ENCODE measurements at regions not wholly inside any gene's neighbourhood (a gene's known extent, or its start where the extent isn't known, plus 50 kb on each side); places are given as distances from the start of the nearest gene placed in this dataset.

DNA sequence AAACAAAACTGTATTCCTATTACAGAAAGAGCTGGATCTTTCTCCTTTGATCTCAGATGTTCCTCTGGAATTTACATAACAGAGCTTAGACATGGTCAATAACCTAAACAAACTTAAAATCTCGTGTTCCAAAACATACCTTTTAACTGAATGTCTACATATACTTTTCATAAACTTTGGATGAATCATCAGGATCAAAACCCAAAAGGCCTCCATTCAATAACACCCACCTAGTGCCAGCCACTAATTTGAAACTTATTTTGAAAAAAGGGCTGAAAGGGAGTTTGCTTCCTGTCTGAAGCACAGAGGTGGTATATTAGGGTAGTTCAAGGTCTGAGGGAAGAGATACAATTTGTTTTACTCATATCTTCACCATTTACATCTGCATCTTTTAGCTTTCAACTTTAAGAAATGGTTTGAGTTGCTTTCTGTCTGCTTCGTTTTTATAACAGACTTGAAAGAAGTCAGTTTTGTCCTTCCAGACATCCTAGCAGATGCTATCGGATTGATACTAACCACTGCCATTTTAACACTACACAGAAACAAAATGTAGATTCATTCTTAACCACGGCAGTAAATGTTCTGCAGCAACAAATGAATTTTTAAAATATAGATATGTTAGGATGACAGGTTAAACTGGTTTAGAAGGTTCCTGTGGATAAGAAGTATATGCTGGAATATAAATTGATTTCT, 242.8 kb upstream of the DKK2 start:
- no peaks in the 10 kb centered on the region for H3K27me3 ChIP-seq
- H3K4me1 ChIP-seq: no peaks in the 10 kb centered on the region
- no peak for DNase-seq (ENCODE audit: low spot score)
- no peak overlapping the region for H3K27ac ChIP-seq
- TF ChIP-seq, protein P1, sequence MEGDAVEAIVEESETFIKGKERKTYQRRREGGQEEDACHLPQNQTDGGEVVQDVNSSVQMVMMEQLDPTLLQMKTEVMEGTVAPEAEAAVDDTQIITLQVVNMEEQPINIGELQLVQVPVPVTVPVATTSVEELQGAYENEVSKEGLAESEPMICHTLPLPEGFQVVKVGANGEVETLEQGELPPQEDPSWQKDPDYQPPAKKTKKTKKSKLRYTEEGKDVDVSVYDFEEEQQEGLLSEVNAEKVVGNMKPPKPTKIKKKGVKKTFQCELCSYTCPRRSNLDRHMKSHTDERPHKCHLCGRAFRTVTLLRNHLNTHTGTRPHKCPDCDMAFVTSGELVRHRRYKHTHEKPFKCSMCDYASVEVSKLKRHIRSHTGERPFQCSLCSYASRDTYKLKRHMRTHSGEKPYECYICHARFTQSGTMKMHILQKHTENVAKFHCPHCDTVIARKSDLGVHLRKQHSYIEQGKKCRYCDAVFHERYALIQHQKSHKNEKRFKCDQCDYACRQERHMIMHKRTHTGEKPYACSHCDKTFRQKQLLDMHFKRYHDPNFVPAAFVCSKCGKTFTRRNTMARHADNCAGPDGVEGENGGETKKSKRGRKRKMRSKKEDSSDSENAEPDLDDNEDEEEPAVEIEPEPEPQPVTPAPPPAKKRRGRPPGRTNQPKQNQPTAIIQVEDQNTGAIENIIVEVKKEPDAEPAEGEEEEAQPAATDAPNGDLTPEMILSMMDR (IDR thresholded peaks at IDR 0.05): no peak
- H3K36me3 ChIP-seq: no peaks in the 10 kb centered on the region
- H3K9me3 ChIP-seq: no peaks in the 10 kb centered on the region
- no peak overlapping the region for H3K4me3 ChIP-seq

DNA sequence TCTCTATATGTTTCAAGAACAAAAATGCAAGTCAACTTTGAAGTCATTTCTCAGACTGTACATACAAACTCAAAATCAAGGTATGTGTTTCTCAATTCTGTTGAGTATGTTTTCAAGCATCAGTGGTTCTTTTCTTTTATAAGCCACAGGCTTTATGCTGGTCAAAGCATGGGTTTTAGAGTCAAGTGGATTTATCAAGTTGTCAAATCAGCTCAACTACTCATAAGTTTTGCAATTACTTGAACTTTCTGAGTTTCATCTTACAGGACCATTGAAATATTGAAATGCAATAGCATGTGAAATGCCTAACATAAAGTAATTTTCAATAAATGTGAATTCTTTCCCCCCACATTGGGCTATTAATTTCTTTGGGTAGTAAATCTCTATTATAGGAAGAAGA, 239.9 kb upstream of the DKK2 start:
- Histone ChIP-seq H3K27me3 (no peaks in the 10 kb centered on the region), H3K4me1 (no peaks in the 10 kb centered on the region), H3K9me3 (no peaks in the 10 kb centered on the region), H3K36me3 (no peaks in the 10 kb centered on the region), H3K27ac (no peak overlapping the region), H3K4me3 (no peak overlapping the region)
- DNase-seq (ENCODE audit: low spot score): no peak
- TF ChIP-seq, protein P1 (IDR thresholded peaks at IDR 0.05): no peak

DNA sequence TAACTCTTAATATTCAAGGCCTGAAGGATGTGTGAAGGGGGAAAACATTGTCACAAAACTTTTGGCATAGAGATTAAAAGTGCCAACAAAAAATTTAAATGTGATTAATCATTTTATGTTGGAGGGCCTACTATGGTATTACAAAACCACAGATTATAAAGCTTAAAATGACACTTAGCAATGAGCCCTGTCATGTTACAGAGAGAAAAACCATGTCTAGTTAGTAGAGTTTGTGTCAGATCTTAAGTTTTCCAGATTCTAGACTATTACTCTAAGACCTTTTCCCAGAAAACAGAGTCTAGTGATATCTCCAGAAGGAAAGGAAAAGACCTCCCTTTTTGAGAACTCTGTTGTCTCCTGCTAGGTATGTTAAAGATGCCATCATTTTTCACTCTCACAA, 239.1 kb upstream of the DKK2 start:
- Histone ChIP-seq H3K9me3 (no peaks in the 10 kb centered on the region), H3K4me3 (no peak overlapping the region), H3K36me3 (no peaks in the 10 kb centered on the region), H3K27ac (no peak overlapping the region), H3K27me3 (no peaks in the 10 kb centered on the region), H3K4me1 (no peaks in the 10 kb centered on the region)
- TF ChIP-seq, protein P1 (IDR thresholded peaks at IDR 0.05): no peak
- DNase-seq (ENCODE audit: low spot score): no peak

DNA sequence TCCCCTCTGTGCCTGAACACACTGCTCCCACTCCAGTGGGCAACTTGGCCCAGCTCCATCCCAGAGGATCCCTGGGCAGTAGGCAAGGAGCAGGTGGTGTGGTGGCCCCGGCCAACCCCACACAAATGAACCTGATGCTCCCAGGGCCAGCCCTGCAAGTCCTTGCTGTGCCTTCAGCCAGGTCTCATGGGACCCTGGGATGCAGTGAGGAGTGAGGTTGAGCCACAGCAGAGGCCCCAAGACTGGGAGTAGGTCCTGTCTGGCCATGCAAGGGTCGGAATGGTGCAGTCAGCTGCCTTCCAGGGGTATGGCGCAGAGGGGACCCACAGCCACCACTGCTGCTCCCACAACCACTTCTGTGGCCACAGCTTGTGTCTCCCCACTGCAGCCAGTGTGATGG, 234.5 kb upstream of the DKK2 start:
- TF ChIP-seq, protein P1 (IDR thresholded peaks at IDR 0.05): no peak
- no peak overlapping the region for H3K27ac ChIP-seq
- no peaks in the 10 kb centered on the region for H3K27me3 ChIP-seq
- H3K4me1 ChIP-seq: no peaks in the 10 kb centered on the region
- DNase-seq (ENCODE audit: low spot score): no peak
- H3K36me3 ChIP-seq: no peaks in the 10 kb centered on the region
- H3K4me3 ChIP-seq: no peak overlapping the region
- no peaks in the 10 kb centered on the region for H3K9me3 ChIP-seq

DNA sequence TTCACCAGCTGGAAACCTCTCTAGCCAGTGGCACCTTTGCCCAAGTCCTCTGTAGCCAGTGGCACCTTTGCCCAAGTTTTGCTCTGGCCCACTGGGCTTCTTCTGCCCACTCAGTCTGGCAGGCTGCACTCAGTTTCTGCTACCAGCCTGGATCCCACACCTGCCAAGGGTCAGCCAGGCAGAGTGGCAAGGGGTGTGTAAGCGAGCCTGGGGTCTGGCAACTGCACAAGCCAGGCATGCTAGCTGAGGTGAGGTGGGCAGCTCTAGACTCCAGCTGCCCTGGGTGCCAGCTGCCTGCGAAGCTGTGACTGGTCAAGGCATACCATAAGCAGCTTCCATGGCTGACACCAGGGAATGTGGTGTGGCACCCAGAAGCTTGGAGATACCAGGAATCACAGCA, 233.1 kb upstream of the DKK2 start:
- TF ChIP-seq, protein P1 (IDR thresholded peaks at IDR 0.05): no peak
- H3K27ac ChIP-seq: no peak overlapping the region
- no peaks in the 10 kb centered on the region for H3K27me3 ChIP-seq
- no peaks in the 10 kb centered on the region for H3K4me1 ChIP-seq
- no peak for DNase-seq (ENCODE audit: low spot score)
- no peaks in the 10 kb centered on the region for H3K36me3 ChIP-seq
- no peak overlapping the region for H3K4me3 ChIP-seq
- H3K9me3 ChIP-seq: no peaks in the 10 kb centered on the region

DNA sequence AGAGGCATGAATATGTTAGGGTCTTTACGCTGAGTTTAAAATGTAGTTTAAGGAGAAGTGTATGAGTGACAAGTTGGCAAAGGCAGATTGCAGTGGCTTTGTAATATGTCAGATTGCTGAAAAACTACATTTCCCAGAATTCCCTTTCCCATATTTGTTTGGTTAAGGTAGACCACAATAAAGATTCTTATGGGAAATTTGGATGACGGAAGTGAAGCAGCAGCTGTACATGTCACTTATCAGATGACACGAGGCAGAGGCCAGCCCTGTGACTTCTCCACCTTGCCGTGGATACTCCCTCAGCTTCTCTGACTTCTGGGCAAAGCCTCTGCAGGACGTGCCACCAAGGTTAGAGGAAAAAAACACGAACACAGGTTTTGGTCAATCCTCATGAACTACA, 229.7 kb upstream of the DKK2 start:
- Histone ChIP-seq H3K9me3 (no peaks in the 10 kb centered on the region), H3K4me3 (no peak overlapping the region), H3K4me1 (no peaks in the 10 kb centered on the region), H3K27ac (no peak overlapping the region), H3K27me3 (no peaks in the 10 kb centered on the region), H3K36me3 (no peaks in the 10 kb centered on the region)
- DNase-seq (ENCODE audit: low spot score): no peak
- TF ChIP-seq, protein P1 (IDR thresholded peaks at IDR 0.05): no peak
